Endothelial cell of umbilical vein (primary cell): ENCODE measurements at regions not wholly inside any gene's neighbourhood (a gene's known extent, or its start where the extent isn't known, plus 50 kb on each side); places are given as distances from the start of the nearest gene placed in this dataset.

Experiments
- POLR2A ChIP-seq: IDR thresholded peaks from 2 replicates; pipeline ENCODE4 v1.6.1; 2012; ENCODE audit warnings: low read depth, mild to moderate bottlenecking, control low read depth, low read length
- TF ChIP-seq, protein P1 (sequence below), 2 donors: IDR thresholded peaks; 1 replicate in 1 of 2; 2 replicates in 1 of 2; pipeline ENCODE4 v1.5.1; 2011; ENCODE audit warnings: low read length in 2 of 2, mild to moderate bottlenecking in 2 of 2, moderate library complexity in 2 of 2, control low read depth in 1 of 2, inconsistent platforms in 1 of 2, low read depth in 1 of 2; ENCODE audit not compliant: insufficient read depth in 1 of 2; ENCODE audit errors: extremely low read depth in 1 of 2
- TF ChIP-seq, protein P2 (sequence below): IDR thresholded peaks from 2 replicates; pipeline ENCODE4 v1.6.1; 2011; ENCODE audit not compliant: insufficient read depth, insufficient read length

DNA sequence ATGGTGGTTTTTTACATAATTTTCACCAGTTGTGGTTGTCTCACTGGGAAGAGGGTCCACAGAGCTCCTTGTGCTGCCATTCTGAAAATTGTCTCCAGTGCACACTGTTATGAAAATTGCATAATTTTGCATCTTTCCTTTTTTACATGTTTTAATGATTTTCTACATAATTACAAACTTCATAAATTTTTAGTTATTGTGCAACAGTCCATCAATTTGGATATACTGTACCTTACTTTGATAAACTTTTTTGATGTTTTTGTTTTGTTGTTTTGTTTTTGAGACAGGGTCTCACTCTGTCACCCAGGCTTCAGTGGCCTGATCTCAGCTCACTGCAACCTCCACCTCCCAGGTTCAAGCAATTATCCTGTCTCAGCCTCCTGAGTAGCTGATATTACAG lies 70.6 kb upstream of the AUTS2 start:
- TF ChIP-seq, protein P1, sequence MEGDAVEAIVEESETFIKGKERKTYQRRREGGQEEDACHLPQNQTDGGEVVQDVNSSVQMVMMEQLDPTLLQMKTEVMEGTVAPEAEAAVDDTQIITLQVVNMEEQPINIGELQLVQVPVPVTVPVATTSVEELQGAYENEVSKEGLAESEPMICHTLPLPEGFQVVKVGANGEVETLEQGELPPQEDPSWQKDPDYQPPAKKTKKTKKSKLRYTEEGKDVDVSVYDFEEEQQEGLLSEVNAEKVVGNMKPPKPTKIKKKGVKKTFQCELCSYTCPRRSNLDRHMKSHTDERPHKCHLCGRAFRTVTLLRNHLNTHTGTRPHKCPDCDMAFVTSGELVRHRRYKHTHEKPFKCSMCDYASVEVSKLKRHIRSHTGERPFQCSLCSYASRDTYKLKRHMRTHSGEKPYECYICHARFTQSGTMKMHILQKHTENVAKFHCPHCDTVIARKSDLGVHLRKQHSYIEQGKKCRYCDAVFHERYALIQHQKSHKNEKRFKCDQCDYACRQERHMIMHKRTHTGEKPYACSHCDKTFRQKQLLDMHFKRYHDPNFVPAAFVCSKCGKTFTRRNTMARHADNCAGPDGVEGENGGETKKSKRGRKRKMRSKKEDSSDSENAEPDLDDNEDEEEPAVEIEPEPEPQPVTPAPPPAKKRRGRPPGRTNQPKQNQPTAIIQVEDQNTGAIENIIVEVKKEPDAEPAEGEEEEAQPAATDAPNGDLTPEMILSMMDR (IDR thresholded peaks at IDR 0.05; ENCODE audit: extremely low read depth in 1 of 2, insufficient read depth in 1 of 2, low read depth in 1 of 2, low read length in 2 of 2), result no peak
- no peak for TF ChIP-seq POLR2A
- TF ChIP-seq, protein P2, sequence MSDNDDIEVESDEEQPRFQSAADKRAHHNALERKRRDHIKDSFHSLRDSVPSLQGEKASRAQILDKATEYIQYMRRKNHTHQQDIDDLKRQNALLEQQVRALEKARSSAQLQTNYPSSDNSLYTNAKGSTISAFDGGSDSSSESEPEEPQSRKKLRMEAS, result no peak
